ENCODE measurements at regions not wholly inside any gene's neighbourhood (a gene's known extent, or its start where the extent isn't known, plus 50 kb on each side); places are given as distances from the start of the nearest gene placed in this dataset.

DNA sequence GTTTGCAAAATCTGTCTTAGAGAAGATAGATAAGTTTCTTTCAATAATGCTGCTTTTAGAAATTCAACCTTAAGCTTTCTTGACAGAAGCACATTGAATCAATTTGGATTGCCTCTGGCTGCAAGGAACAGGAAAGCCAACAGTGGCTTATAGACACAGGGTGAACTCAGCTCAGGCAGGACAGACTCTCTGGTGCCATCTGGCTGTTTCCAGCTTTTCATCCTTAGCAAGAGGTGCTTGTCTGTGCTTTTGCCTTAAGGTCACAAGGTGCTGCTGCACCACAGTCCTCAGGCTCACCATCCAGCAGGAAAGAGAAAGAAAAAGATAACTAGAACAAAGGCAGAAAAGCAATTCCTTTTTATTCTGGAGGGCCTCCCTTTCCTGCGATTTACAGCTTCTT, 93.7 kb upstream of the ETS2 start:
- DNase-seq: peak; percentile 5

- DNase-seq: no peak
Observed at GRCh38 chr21:38712664-38713063, 93.1 kb upstream of the ETS2 start.

DNA sequence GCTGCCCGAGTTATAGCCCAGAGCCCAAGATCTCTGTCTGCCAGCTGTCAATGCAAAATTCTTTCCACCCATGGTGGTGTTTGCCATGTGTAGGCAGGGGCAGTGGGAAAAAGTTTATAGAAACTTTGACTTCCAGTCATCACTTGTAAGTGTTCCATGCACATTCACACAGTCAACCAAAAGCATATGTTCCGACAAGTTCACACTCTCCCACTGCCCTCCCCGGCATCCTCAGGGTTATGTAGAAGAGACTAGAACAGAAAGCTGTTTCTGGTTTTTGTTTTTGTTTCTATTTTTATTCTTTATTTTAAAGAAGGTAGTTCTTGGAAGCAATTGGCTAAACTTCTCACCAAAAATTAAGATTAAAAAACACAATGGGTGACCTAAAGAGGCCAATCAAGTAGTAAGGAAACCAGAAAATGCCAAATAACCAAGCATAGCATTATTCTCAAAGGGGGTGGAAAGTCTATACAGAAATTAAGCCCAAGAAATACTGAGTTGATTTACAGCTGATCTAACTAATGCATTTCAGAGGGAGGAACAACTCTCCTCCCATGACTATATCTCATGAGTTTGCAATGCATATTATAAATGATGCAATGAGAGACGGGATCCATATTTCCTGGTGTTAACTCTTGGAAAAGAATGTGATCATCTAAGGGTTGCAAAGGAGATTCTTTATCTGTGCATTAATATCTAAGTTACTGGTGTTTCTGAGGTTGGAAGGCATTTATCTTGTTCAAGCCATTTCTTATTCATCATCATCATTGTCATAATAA, 91.5 kb upstream of the ETS2 start:
- DNase-seq: no peak

- no peak for DNase-seq
Observed at GRCh38 chr21:38714999-38715398, 90.7 kb upstream of the ETS2 start.

DNA sequence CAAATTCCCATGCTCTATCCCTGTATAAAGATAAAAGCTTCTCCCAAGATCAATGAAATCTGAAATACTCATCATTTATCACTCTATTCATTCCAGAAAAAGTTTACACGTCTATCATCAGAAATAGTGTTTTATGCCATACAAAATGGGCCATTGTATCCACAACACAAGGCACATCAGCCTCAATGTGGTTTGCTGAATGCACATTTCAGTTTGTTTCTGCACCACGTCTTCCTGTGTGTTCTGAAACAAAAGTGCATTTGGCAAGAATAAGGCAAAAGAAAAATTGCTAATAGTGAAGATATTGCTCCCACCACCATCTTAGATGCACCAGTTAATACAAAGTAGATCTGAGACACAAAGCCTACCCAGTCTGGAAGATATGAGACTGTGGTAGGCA, 89.6 kb upstream of the ETS2 start:
- DNase-seq: no peak

DNA sequence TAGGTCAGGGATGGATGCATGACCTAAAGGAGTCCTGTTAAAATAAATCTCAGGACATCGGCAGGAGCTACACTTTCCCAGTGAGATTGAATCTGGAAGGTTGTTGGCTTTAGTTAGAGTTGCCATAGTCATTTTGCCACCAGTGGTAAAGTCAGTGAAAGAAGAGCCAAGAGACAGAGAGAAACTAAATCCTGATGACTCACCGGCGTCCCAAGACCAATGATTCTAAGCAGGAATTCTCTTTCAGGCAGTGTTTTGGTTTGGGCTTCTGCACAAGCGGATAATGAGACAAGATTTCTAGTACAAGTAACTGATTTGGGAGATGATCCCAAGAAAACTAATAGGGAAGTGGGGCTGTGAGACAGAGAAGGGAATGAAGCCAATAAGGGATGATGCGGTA, 88.8 kb upstream of the ETS2 start:
- no peak for DNase-seq

GRCh38 chr21:38718481-38718880, 87.2 kb upstream of the ETS2 start:
- DNase-seq: no peak

DNA sequence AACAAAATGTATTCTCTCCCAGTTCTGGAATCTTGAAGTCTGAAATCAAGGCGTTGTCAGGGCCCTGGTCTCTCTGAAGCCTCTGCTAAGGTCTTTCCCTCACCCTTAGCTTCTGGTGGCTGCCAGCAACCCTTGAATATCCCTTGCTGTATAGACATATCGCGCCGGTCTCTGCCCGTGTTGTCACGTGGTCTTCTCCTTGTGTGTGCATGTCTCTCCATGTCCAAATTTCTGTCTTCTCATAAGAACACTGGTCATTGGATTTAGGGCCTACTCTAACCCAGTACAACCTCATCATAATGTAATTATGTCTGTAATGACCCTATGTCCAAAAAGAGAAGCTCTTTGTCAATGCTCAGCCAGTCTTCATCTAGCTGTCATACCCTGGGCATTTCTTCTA, 85.7 kb upstream of the ETS2 start:
- no peak for DNase-seq

- no peak for DNase-seq
Observed at GRCh38 chr21:38721055-38721454, 84.7 kb upstream of the ETS2 start.

DNA sequence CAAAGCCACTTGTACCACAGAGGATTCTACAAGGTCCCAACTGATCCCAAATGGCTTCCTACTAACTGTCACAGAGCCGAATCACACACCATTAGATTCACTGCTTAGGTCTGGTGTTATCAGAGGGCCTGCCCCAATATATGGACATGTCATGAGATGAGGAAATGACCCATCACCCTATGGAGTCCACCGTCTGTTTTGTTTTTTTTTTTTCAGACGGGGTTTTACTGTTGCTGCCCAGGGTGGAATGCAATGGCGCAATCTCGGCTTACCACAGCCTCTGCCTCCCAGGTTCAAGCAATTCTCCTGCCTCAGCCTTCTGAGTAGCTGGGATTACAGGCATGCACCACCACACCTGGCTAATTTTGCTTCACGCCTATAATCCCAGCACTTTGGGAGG, 83.8 kb upstream of the ETS2 start:
- no peak for DNase-seq

- DNase-seq: no peak
Observed at GRCh38 chr21:38725196-38726157, 80.3 kb upstream of the ETS2 start.

DNA sequence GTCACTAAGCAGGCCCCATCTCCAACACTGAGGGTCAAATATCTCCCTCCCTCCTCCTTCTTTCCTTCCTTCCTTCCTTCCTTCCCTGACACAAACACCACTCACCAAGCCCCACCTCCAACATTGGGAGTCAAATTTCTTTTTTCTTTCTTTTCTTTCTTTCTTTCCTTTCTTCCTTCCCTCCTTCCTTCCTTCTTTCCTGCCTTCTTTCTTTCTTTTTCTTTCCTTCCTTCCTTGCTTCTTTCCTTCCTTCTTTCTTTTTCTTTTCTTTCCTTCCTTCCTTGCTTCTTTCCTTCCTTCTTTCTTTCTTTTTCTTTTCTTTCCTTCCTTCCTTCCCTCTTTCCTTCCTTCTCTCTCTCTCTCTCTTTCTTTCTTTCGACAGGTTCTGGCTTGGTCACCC, 79.2 kb upstream of the ETS2 start:
- DNase-seq: no peak

DNA sequence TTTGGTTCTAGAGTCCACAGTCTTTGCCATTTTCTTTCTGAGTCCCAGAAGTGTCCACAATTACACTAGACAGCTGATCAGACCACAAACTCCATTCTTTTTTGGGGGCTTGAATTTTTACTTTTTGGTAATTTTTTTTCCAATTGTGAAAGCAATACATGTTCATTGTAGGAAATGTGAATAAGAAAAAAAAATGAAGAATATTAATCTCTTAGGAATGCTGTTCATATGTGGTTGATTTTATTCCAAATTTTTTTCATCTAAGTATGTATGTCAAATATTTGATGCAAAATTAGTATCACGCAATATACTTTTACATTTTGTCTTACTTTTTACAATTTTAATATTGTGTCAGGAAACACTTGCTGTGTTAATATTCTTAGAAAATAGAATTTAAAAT, 76.4 kb upstream of the ETS2 start:
- no peak for DNase-seq

- no peak for DNase-seq
Observed at GRCh38 chr21:38729754-38730379, 75.9 kb upstream of the ETS2 start.

DNA sequence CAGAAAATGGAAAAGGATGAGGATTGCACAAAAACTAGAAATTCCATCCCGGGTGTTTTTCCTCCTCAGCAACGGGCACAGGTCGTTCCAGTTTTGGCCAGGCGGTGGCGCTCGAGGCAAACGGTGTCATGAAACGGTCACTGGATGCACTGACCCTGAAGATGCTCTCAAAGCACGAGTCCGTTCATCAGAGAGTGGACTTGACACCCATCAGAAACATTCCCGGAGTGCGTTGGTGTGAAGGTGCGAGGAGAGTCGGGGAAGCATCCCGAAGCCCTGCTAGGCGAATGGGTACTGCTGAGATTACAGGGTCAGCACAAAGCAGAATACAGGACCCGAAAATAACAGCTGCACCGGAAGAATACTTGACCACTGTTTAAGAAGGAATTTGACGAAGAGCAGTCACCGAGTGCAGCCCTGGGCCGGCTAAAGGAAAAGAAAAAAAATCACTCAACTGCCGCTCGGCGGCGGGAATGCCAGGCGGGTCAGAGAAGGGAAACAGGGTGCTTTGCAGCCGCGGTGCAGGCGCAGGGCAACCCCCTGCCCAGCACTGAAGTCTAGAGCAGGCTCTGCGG, 71.7 kb upstream of the ETS2 start:
- DNase-seq: peak; percentile 79

GRCh38 chr21:38734646-38735365, 70.9 kb upstream of the ETS2 start:
- no peak for DNase-seq

DNA sequence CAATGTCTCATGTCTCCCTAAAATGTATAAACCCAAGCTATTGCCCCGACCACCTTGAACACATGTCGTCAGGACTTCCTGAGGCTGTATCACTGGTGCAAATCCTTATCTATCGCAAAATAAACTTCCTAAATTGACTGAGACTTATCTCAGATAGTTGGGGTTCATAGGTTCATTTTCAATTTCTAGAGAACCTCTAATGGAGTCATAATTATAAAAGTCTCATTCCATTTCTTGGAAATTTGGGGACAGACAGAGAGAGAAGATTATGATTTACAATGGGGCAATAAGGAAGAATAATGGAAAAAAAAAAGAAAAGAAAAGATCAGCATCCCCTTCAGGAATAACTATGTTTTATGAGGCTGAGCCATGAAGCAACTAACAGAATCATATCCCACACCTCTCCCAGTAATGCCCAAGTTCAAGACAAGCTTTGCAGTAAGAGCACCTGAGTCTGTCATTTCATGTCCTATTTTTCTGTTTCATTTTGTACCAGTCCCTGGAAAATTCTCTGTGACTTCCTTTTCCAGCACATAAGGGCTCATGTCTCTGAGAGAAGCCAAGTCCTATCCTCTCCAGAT, 70.0 kb upstream of the ETS2 start:
- DNase-seq: no peak

DNA sequence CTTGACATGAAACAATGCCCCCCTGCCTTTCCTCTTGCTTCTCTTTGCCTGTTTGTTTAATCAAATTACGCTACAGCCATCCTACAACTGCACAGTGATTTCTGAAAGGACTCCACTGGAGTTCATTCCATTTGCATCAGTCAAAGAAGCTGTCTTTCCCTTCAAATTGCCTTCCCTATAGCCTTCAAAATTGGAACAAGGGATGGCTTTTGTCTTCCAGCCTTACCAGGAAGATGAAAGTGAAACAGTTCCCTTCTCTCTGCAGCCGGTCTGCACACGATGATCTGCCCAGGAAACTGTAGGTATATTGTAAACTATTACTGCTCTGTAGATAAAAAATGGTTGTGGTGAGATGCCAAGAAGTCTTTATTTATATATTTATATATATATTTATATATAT, 65.6 kb upstream of the ETS2 start:
- DNase-seq: no peak

DNA sequence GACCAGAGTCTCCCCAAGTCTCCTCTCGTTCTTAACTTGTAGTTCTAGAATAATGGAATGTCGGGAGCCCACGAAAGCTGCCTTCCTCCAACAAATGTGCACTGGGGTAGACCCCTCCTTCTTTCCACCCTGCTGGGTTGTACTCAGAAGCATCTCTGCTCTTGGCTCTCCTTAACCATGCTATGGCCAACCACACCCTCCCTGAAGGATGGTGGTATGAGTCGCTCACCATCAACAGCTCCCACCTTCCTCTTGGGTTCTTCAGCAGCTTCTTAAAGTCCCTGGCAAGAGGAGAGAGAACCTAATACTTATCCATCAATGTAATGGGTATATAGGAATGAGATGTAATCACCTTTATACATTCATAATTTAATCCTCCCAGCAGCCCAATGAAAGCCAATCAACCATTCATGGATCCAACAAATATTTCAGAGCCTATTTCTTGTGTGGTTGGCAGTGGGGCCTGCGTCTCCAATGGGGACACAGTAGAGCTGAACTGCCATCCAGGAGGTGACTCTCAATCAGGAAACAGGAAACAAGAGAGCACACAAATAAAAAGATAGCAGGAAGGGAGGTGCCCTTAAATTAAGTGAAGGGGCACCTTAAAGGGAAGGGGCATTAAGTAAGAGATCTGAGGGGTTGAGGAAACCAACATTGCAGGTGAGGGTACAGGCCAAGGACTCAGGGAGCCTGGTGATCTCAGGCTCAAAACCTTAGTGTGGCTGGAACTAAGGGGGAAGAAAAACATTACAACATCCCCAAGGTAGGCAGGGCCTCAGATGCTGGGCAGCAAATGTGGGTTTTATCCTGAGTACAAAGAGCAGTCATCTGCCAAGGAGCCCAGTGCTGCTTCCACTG, 64.4 kb upstream of the ETS2 start:
- no peak for DNase-seq

- no peak for DNase-seq
Observed at GRCh38 chr21:38741950-38742256, 63.8 kb upstream of the ETS2 start.

DNA sequence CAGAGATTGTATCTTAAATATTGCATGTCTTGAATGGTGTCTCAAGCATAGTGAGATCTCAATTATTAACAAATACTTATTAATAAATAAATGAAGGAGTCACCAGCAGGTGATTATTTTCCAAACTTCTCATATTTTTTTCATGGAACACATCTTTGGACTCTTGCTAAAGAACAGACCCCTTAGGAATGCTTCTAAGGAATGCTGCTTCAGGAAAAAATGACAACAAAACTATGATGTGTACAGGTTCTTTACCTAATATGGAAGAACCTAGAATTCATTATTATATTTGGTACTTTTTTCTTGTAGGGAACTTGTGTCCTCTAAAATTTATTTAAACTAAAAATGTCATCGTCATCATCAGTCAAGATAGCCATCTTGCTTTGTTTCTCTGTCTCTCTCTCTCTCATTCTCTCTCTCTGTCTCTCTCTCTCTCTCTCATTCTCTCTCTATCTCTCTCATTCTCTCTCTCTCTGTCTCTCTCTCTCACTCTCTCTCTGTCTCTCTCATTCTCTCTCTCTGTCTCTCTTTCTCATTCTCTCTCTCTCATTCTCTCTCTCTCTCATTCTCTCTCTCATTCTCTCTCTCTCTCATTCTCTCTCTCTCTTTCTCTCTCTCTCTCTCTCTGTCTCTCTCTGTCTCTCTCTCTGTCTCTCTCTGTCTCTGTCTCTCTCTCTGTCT, 63.0 kb upstream of the ETS2 start:
- no peak for DNase-seq

Measured in stimulated activated CD4-positive, alpha-beta T cell treated with anti-CD3 and anti-CD28 coated beads, Interleukin-15, amount 100 ng/mL, for 24 hours (primary cell).